Neutrophil (primary cell): ENCODE measurements at regions not wholly inside any gene's neighbourhood (a gene's known extent, or its start where the extent isn't known, plus 50 kb on each side); places are given as distances from the start of the nearest gene placed in this dataset.

Source experiments
- H3K27ac ChIP-seq: fragments of 200-600 bp; sonication (generic); 2 replicates; pipeline ENCODE4 v1.5.1; 2016; ENCODE audit warnings: mild to moderate bottlenecking, moderate library complexity
- H3K27me3 ChIP-seq: fragments of 200-600 bp; sonication (generic); 2 replicates; pipeline ENCODE4 v1.6.0; 2016; ENCODE audit warnings: mild to moderate bottlenecking
- H3K36me3 ChIP-seq: fragments of 200-600 bp; sonication (generic); 2 replicates; pipeline ENCODE4 v1.5.1; 2017
- H3K4me1 ChIP-seq, 2 experiments: fragments of 200-600 bp in 1 of 2; sonication (generic) in 1 of 2; 1 replicate in 1 of 2; 2 replicates in 1 of 2; pipeline versions ENCODE4 v1.5.1 to v1.6.1; 2013 to 2016; ENCODE audit warnings: low read depth in 1 of 2, low read length in 1 of 2, mild to moderate bottlenecking in 1 of 2, moderate library complexity in 1 of 2; ENCODE audit not compliant: control insufficient read depth in 1 of 2, insufficient read depth in 1 of 2
- H3K4me3 ChIP-seq, 2 experiments: fragments of 200-600 bp in 1 of 2; sonication (generic) in 1 of 2; 1 replicate in 1 of 2; 2 replicates in 1 of 2; pipeline ENCODE4 v1.5.1; 2013 to 2016; ENCODE audit warnings: low read depth in 1 of 2, low read length in 1 of 2, mild to moderate bottlenecking in 1 of 2, moderate library complexity in 1 of 2
- H3K9me3 ChIP-seq: fragments of 200-600 bp; sonication (generic); 2 replicates; pipeline ENCODE4 v1.5.1; 2016
- TF ChIP-seq, protein P1 (sequence below): fragments of 200-600 bp; sonication (generic); IDR thresholded peaks from 2 replicates; pipeline ENCODE4 v1.5.1; 2016; ENCODE audit warnings: antibody characterized with exemption

DNA sequence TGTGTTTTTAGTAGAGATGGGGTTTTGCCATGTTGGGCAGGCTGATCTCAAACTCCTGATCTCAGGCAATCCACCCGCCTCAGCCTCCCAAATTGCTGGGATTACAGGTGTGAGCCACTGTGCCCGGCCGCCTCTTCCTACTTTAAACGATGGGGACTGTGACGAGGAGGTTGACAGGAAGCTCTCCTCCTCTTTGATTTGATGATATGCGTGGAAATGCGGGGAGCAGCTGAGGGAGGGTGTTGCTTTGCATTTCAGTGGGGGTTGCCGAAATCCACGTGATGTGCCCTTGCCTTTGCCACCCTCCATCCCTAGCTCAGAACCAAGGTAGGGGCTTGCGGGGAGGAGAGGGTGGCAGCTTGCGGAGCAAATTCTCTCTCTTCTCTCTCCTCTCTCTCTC, 189.6 kb downstream of the AACS start:
- TF ChIP-seq, protein P1, sequence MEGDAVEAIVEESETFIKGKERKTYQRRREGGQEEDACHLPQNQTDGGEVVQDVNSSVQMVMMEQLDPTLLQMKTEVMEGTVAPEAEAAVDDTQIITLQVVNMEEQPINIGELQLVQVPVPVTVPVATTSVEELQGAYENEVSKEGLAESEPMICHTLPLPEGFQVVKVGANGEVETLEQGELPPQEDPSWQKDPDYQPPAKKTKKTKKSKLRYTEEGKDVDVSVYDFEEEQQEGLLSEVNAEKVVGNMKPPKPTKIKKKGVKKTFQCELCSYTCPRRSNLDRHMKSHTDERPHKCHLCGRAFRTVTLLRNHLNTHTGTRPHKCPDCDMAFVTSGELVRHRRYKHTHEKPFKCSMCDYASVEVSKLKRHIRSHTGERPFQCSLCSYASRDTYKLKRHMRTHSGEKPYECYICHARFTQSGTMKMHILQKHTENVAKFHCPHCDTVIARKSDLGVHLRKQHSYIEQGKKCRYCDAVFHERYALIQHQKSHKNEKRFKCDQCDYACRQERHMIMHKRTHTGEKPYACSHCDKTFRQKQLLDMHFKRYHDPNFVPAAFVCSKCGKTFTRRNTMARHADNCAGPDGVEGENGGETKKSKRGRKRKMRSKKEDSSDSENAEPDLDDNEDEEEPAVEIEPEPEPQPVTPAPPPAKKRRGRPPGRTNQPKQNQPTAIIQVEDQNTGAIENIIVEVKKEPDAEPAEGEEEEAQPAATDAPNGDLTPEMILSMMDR: no peak
- Histone ChIP-seq H3K4me3 (no peak overlapping the region), H3K9me3 (no peaks in the 10 kb centered on the region), H3K27ac (no peak overlapping the region), H3K36me3 (no peaks in the 10 kb centered on the region), H3K27me3 (peaks cover 7% of the 10 kb centered on the region), H3K4me1 (no peaks in the 10 kb centered on the region)

DNA sequence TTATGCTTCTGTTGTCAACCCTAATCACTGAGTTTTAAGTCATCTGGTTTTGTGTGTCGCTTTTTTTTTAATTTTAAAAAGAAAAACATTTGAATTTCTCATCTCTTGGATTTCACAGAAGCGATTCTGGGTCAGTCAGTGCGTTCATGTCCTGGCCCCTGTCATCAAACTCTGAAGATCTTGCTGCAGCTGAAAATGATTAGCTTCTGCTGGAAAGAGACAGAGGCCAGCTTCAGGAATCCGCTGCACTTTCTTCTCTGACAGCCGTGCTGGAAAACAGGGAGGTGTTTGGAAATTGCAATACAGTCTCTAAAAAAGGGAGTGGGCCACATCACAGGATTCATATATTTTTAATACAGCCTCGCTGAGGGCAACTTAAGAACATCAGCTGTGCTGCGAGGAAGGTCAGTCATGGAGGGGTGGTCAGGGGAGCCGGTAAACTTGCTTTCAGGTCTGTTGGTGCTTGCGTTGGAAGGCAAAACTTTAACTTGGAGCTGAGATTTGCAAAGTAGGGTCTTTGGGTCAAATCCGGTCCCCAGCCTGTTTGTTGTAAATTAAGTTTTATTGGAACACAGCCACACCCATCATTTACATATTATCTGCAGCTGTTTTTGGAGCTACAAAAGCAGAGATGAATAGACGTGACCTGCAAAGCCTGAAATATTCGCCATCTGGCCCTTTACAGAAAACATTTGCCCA, 190.8 kb downstream of the AACS start:
- peaks cover 7% of the 10 kb centered on the region for H3K27me3 ChIP-seq
- TF ChIP-seq, protein P1: no peak

DNA sequence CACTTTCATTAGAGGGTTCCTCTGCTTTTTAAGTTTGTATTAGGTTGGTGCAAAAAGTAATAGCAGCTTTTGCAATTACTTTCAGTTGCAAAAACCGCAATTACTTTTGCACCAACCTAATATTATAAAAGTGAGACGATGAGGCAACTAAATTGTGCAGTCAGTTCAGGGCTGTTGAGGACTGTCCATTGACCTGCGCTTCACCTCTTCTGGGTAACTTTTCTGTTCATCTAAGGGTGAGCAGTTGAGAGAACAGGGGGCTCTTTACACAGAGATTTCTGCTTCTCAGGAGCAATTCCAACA, 191.3 kb downstream of the AACS start:
- H3K9me3 ChIP-seq: no peaks in the 10 kb centered on the region
- no peaks in the 10 kb centered on the region for H3K36me3 ChIP-seq
- no peak overlapping the region for H3K27ac ChIP-seq
- no peaks in the 10 kb centered on the region for H3K4me1 ChIP-seq
- H3K27me3 ChIP-seq: peaks cover 7% of the 10 kb centered on the region
- H3K4me3 ChIP-seq: no peak overlapping the region
- TF ChIP-seq, protein P1: no peak

More for the DNA sequence above, 190.8 kb downstream of the AACS start:
- Histone ChIP-seq H3K27ac (no peak overlapping the region), H3K36me3 (no peaks in the 10 kb centered on the region), H3K4me1 (no peaks in the 10 kb centered on the region), H3K4me3 (no peak overlapping the region), H3K9me3 (no peaks in the 10 kb centered on the region)

DNA sequence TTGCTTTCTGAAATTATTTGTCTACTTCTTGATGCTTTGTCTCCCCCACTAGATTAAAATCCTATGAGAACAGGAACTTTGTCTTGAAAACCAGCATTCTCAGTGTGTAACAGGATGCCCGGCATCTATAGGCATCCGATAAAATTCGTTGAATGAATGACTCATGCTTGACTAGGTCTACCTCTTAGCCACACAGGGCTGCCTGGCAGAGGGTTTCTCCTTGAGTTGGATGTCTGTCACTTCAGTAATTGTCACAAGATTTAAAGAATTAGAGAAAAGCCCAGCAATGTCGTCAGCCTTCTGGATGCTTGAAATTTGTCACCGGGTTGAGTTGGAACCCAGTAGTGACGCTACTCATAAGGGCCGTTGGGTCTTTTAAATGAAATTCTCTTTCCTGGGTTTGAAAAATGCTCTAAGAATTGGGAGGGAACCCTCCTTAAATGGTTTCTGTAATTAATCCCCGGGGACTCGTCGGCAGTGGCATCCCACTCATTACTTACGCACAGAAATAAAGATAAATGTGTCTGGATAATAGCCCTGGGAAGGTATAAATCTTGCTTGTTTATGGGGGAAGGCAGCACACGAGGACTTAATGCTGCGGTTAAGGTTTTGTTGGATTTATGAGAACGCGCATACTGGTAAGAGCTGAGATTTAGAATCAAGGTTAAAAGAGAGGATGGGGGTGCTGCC, 194.1 kb downstream of the AACS start:
- Histone ChIP-seq H3K27me3 (no peaks in the 10 kb centered on the region), H3K27ac (no peak overlapping the region), H3K4me3 (no peak overlapping the region), H3K36me3 (no peaks in the 10 kb centered on the region), H3K4me1 (no peaks in the 10 kb centered on the region), H3K9me3 (no peaks in the 10 kb centered on the region)
- TF ChIP-seq, protein P1: no peak

DNA sequence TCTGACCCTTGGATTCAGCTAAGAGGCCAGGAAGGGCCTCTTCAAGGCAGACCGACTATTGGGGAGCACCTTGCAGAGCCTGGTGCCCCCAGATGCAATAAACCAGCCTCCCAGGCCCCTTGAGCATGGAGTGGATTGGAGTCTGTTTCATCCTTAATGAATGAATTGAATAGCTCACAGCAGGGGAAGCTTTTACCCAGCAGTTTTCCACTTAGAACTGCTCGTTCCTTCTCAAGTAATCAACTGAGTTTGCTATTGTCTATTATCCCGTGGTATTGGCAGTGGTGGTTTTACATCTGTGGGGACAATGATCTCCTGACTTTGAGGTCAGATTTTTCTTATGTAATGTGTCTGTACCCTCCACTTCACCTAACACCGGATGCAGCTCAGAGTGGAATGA, 197.6 kb downstream of the AACS start:
- Histone ChIP-seq H3K36me3 (no peaks in the 10 kb centered on the region), H3K9me3 (no peaks in the 10 kb centered on the region), H3K4me3 (no peak overlapping the region), H3K27me3 (no peaks in the 10 kb centered on the region), H3K4me1 (no peaks in the 10 kb centered on the region), H3K27ac (no peak overlapping the region)
- TF ChIP-seq, protein P1: no peak
